IMR-90 (cell line): ENCODE measurements at regions not wholly inside any gene's neighbourhood (a gene's known extent, or its start where the extent isn't known, plus 50 kb on each side); places are given as distances from the start of the nearest gene placed in this dataset.

ENCODE experiments used
- ATAC-seq: fragments of 200-7000 bp; cut with Tn5 transposase; 2 replicates; pipeline ENCODE4 v1.9.1; 2020; ENCODE audit warnings: low read depth, mild to moderate bottlenecking, moderate library complexity
- BruUV-seq: library from RNA; stranded (reverse); fragments of 400-500 nt; replicated peaks from 2 replicates; lab custom pipeline; 2021; lab: Mats Ljungman, UMichigan
- CTCF ChIA-PET: fragments of 300-600 bp; formaldehyde crosslinking; extraction: SDS; loops from one replicate; lab custom pipeline; 2021; ENCODE audit warnings: antibody characterized with exemption; lab: Yijun Ruan, JAX
- POLR2A ChIA-PET: fragments of 300-600 bp; sonication (Branson Sonifier 250); formaldehyde crosslinking; loops from one replicate; lab custom pipeline; 2022; ENCODE audit warnings: antibody characterized with exemption; ENCODE audit not compliant: unreplicated experiment; lab: Charles Lee
- DNase-seq: peaks from one replicate; pipeline ENCODE4 v3.0.0; 2013
- H2AFZ ChIP-seq: replicated peaks from 2 replicates; pipeline ENCODE3; 2013; ENCODE audit warnings: low read length, mild to moderate bottlenecking; ENCODE audit not compliant: poor library complexity
- H2AK5ac ChIP-seq: 2 replicates; pipeline ENCODE4 v1.6.1; 2013; ENCODE audit warnings: low read depth, low read length, inconsistent platforms
- H2AK9ac ChIP-seq: replicated peaks from 2 replicates; pipeline ENCODE3; 2013; ENCODE audit warnings: mild to moderate bottlenecking, low read depth, low read length, moderate library complexity; ENCODE audit not compliant: poor library complexity
- H2BK120ac ChIP-seq: 2 replicates; pipeline ENCODE4 v1.6.1; 2013; ENCODE audit warnings: low read depth, low read length, inconsistent platforms
- H2BK15ac ChIP-seq: 3 replicates; pipeline ENCODE4 v1.6.1; 2013; ENCODE audit warnings: low read depth, low read length, inconsistent platforms
- H2BK20ac ChIP-seq: 2 replicates; pipeline ENCODE4 v1.6.1; 2013; ENCODE audit warnings: low read depth, mild to moderate bottlenecking, inconsistent platforms, low read length, moderate library complexity
- H2BK5ac ChIP-seq: 2 replicates; pipeline ENCODE4 v1.6.1; 2013; ENCODE audit warnings: mild to moderate bottlenecking, low read depth, low read length, inconsistent platforms; ENCODE audit not compliant: poor library complexity, severe bottlenecking
- H3K14ac ChIP-seq: replicated peaks from 2 replicates; pipeline ENCODE4 v1.6.1; 2013; ENCODE audit warnings: low read depth, low read length, inconsistent platforms
- H3K18ac ChIP-seq: 2 replicates; pipeline ENCODE4 v1.6.1; 2013; ENCODE audit warnings: low read depth, low read length, control low read depth
- H3K23ac ChIP-seq: 2 replicates; pipeline ENCODE4 v1.6.1; 2013; ENCODE audit warnings: low read depth, low read length, inconsistent platforms
- H3K27ac ChIP-seq: 2 replicates; pipeline ENCODE4 v1.5.1; 2013; ENCODE audit warnings: mild to moderate bottlenecking, control low read depth, low read length; ENCODE audit not compliant: insufficient read depth
- H3K27me3 ChIP-seq: 2 replicates; pipeline ENCODE4 v1.6.1; 2013; ENCODE audit warnings: low read length; ENCODE audit not compliant: control insufficient read depth, insufficient read depth
- H3K36me3 ChIP-seq: 2 replicates; pipeline ENCODE4 v1.6.1; 2013; ENCODE audit warnings: low read length, mixed read lengths; ENCODE audit not compliant: control insufficient read depth, insufficient read depth
- H3K4ac ChIP-seq: 2 replicates; pipeline ENCODE4 v1.6.1; 2013; ENCODE audit warnings: low read depth, low read length, inconsistent platforms
- H3K4me1 ChIP-seq: 2 replicates; pipeline ENCODE4 v1.6.1; 2013; ENCODE audit warnings: low read length, mixed read lengths; ENCODE audit not compliant: control insufficient read depth, insufficient read depth
- H3K4me2 ChIP-seq: 2 replicates; pipeline ENCODE4 v1.6.1; 2013; ENCODE audit warnings: low read depth, mild to moderate bottlenecking, control low read depth, low read length, moderate library complexity
- H3K4me3 ChIP-seq: 2 replicates; pipeline ENCODE4 v1.5.1; 2013; ENCODE audit warnings: low read depth, mild to moderate bottlenecking, control low read depth, low read length, moderate library complexity; ENCODE audit not compliant: insufficient read depth
- H3K56ac ChIP-seq: 2 replicates; pipeline ENCODE4 v1.6.1; 2013; ENCODE audit warnings: low read length, inconsistent platforms; ENCODE audit not compliant: insufficient read depth; ENCODE audit errors: extremely low read depth
- H3K79me1 ChIP-seq, 2 experiments: 2 replicates each; pipeline ENCODE4 v1.6.1; 2013; ENCODE audit warnings: low read length in 2 of 2, inconsistent platforms in 1 of 2, low read depth in 1 of 2
- H3K9ac ChIP-seq: 2 replicates; pipeline ENCODE4 v1.6.1; 2013; ENCODE audit warnings: low read depth, low read length, control low read depth
- H3K9me1 ChIP-seq: 2 replicates; pipeline ENCODE4 v1.6.1; 2013; ENCODE audit warnings: low read length, inconsistent platforms; ENCODE audit not compliant: insufficient read depth
- H3K9me3 ChIP-seq: 2 replicates; pipeline ENCODE4 v1.6.1; 2013; ENCODE audit warnings: low read length; ENCODE audit not compliant: control insufficient read depth, insufficient read depth
- H4K20me1 ChIP-seq: 2 replicates; pipeline ENCODE4 v1.6.1; 2013; ENCODE audit warnings: low read length, inconsistent platforms; ENCODE audit not compliant: insufficient read depth
- H4K5ac ChIP-seq: 2 replicates; pipeline ENCODE4 v1.6.1; 2013; ENCODE audit warnings: mild to moderate bottlenecking, low read depth, low read length, control low read depth
- H4K8ac ChIP-seq, 2 experiments: 2 replicates each; pipeline ENCODE4 v1.6.1; 2013; ENCODE audit warnings: low read depth in 2 of 2, low read length in 2 of 2, control low read depth in 1 of 2, inconsistent platforms in 1 of 2
- H4K91ac ChIP-seq: 2 replicates; pipeline ENCODE4 v1.6.1; 2013; ENCODE audit warnings: low read depth, low read length, inconsistent platforms; ENCODE audit not compliant: insufficient read depth
- BHLHE40 ChIP-seq: fragments of 150-350 bp; IDR thresholded peaks from 2 replicates; pipeline ENCODE4 v1.6.1; 2016; ENCODE audit warnings: mild to moderate bottlenecking, low read depth, low read length
- CEBPB ChIP-seq: IDR thresholded peaks from 2 replicates; pipeline ENCODE4 v1.6.1; 2012; ENCODE audit warnings: low read depth, low read length, improper control_type of control experiment
- CTCF ChIP-seq: conservative IDR thresholded peaks from 2 replicates; pipeline ENCODE4 v1.5.1; 2012; ENCODE audit warnings: mild to moderate bottlenecking, low read depth, low read length, improper control_type of control experiment
- MAFK ChIP-seq: IDR thresholded peaks from 2 replicates; pipeline ENCODE4 v1.6.1; 2012; ENCODE audit warnings: low read depth, low read length, improper control_type of control experiment
- MAZ ChIP-seq: IDR thresholded peaks from 2 replicates; pipeline ENCODE4 v1.6.1; 2012; ENCODE audit warnings: low read depth, mild to moderate bottlenecking, low read length, improper control_type of control experiment, moderate library complexity, borderline replicate concordance
- RFX5 ChIP-seq: IDR thresholded peaks from 2 replicates; pipeline ENCODE4 v1.8.0; 2012; ENCODE audit warnings: low read depth, mild to moderate bottlenecking, low read length, moderate library complexity
- WGBS, 2 experiments: methylation state at CpG; one replicate each; pipeline versions ENCODE4 v1.1.5 to v1.1.7; 2013; ENCODE audit warnings: missing lambda C conversion rate in 2 of 2; ENCODE audit not compliant: insufficient read length in 1 of 2; ENCODE audit errors: extremely low coverage in 2 of 2; 5-methylcytosine and 5-hydroxymethylcytosine counted together
- dilution Hi-C: fragments of 300-500 bp; cut with HindIII; formaldehyde crosslinking; loops from one replicate; pipeline ENCODE4 v1.14.3; 2018; ENCODE audit warnings: low sequenced_read_pairs; ENCODE audit not compliant: unreplicated experiment
- in situ Hi-C: fragments of 300-500 bp; cut with MboI; formaldehyde crosslinking; loops from 3 replicates; pipeline ENCODE4 v1.14.3; 2019; ENCODE audit warnings: low sequenced_read_pairs, inconsistent platforms, mixed read lengths
- intact Hi-C: fragments of 100-400 bp; cut with micrococcal nuclease; formaldehyde crosslinking; loops from 2 replicates; pipeline ENCODE4 v1.10.0; 2022

DNA sequence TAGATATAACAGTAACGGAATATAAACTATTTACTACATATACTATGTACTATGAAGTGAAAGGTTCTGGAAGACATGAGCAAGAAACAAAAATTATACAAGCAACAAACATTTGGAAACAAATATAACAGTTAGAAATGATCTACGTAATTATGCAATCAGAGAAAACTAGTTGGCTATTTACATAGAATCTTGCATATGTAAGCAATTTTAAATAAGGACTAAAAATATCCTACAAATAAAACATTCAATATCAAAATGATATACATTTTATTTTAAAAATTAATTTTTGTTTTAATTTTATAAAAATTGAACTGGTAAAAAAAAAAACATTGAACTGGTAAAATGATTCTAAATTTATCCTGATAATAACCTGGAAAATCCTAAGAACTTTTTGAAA lies 642.5 kb upstream of the PCDH10 start:
- no peak overlapping the region for H3K23ac ChIP-seq
- no peak overlapping the region for H3K56ac ChIP-seq
- H3K36me3 ChIP-seq, result no peaks in the 10 kb centered on the region
- DNase-seq, result no peak
- dilution Hi-C loops, result no loop called here
- no peak overlapping the region for H3K14ac ChIP-seq
- H4K20me1 ChIP-seq, result no peaks in the 10 kb centered on the region
- H2BK15ac ChIP-seq, result no peak overlapping the region
- no peak overlapping the region for H3K4ac ChIP-seq
- ChIA-PET CTCF (no interaction called here), POLR2A (no interaction called here)
- H3K9ac ChIP-seq, result no peak overlapping the region
- no peak overlapping the region for H2AK5ac ChIP-seq
- H2AK9ac ChIP-seq, result no peak overlapping the region
- no peaks in the 10 kb centered on the region for H3K9me3 ChIP-seq
- no peak overlapping the region for H4K5ac ChIP-seq
- H3K79me1 ChIP-seq, result no peaks in the 10 kb centered on the region
- H3K27me3 ChIP-seq, result no peaks in the 10 kb centered on the region
- intact Hi-C loops, result no loop called here
- no TSS peak for BruUV-seq
- H2BK20ac ChIP-seq, result no peak overlapping the region
- H2AFZ ChIP-seq, result no peak overlapping the region
- no peaks in the 10 kb centered on the region for H3K4me1 ChIP-seq
- in situ Hi-C loops, result no loop called here
- H3K18ac ChIP-seq, result no peak overlapping the region
- peak; percentile 76; the same call in 1 of the 2 replicates for TF ChIP-seq MAFK
- TF ChIP-seq RFX5, result no peak
- TF ChIP-seq CTCF, result no peak
- TF ChIP-seq BHLHE40, result no peak
- TF ChIP-seq CEBPB, result no peak
- no peak for TF ChIP-seq MAZ
- WGBS, 2 experiments, result no CpG with 5 or more reads among the region's 2 CpGs
- no peak overlapping the region for H3K4me3 ChIP-seq
- H4K8ac ChIP-seq, result no peak overlapping the region
- ATAC-seq, result no peak
- H3K9me1 ChIP-seq, result no peaks in the 10 kb centered on the region
- H3K4me2 ChIP-seq, result no peak overlapping the region
- H4K91ac ChIP-seq, result no peak overlapping the region
- no peak overlapping the region for H2BK120ac ChIP-seq
- no peak overlapping the region for H2BK5ac ChIP-seq
- H3K27ac ChIP-seq, result no peak overlapping the region
